ENCODE measurements at regions not wholly inside any gene's neighbourhood (a gene's known extent, or its start where the extent isn't known, plus 50 kb on each side); places are given as distances from the start of the nearest gene placed in this dataset.

- TF ChIP-seq CTCF (IDR thresholded peaks at IDR 0.05; ENCODE audit: poor library complexity, severe bottlenecking) (no peak), EZH2 (IDR thresholded peaks at IDR 0.05; ENCODE audit: borderline replicate concordance, insufficient read depth, low read length, poor library complexity, severe bottlenecking) (no peak), EP300 (conservative IDR thresholded peaks at IDR 0.05; ENCODE audit: poor library complexity, severe bottlenecking) (no peak), POLR2AphosphoS5 (IDR thresholded peaks at IDR 0.05) (no peak), SMC3 (conservative IDR thresholded peaks at IDR 0.05; ENCODE audit: poor library complexity) (no peak), REST (IDR thresholded peaks at IDR 0.05; ENCODE audit: borderline replicate concordance) (no peak), MXI1 (conservative IDR thresholded peaks at IDR 0.05; ENCODE audit: poor library complexity, severe bottlenecking) (no peak), TAF1 (IDR thresholded peaks at IDR 0.05; ENCODE audit: low read depth) (no peak)
Measured at GRCh38 chr9:105158898-105159297, 85.6 kb upstream of the SLC44A1 start.
